ENCODE measurements at regions not wholly inside any gene's neighbourhood (a gene's known extent, or its start where the extent isn't known, plus 50 kb on each side); places are given as distances from the start of the nearest gene placed in this dataset.

GRCh38 chr4:189046642-189047041 lies 894.0 kb upstream of the FRG1 start:
- DNase-seq, result no peak

- DNase-seq, result no peak
Measured at GRCh38 chr4:189048119-189048518, 892.6 kb upstream of the FRG1 start.

DNA sequence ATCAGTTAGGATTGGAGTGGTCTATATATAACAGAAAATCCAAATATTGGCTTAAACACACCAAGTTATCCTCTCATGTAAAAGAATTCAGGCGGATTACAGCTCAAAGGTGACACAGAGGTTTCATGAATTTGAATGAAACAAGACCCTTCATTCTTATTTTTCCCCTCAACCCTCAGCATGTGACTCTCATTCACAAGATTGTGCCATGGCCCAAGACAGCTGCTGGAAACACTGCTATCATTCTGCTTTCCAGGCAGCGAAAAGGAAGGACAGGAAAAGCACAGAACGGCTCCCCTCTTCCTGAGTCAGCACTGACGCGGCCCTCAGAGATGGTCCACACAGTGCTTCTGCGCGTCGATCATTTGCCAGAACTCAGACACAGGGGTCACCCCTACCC lies 891.0 kb upstream of the FRG1 start:
- no peak for DNase-seq

DNA sequence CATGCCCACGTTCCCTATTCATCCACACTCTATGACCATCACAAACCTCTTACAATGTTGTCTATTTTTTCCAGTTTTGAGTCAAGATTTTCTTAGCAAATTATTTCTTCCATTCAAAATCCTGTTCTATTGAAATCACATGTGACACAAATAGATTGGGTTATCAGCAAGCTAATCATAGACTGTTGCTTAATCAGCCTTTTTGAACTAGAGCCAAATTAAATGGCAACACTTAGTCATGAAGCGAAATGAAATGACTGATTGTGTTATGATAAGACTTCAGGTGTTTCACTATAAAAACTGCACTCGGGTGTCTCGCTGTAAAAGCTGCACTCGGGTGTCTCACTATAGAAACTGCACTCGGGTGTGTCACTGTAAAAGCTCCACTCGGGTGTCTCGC lies 890.0 kb upstream of the FRG1 start:
- no peak for DNase-seq

GRCh38 chr4:189053621-189054020 lies 887.1 kb upstream of the FRG1 start:
- DNase-seq, result no peak

- no peak for DNase-seq
Measured at GRCh38 chr4:189060104-189060503, 880.6 kb upstream of the FRG1 start.

GRCh38 chr4:189062047-189062820 lies 878.4 kb upstream of the FRG1 start:
- no peak for DNase-seq

- DNase-seq, result no peak
Measured at GRCh38 chr4:189069772-189070171, 870.9 kb upstream of the FRG1 start.

DNA sequence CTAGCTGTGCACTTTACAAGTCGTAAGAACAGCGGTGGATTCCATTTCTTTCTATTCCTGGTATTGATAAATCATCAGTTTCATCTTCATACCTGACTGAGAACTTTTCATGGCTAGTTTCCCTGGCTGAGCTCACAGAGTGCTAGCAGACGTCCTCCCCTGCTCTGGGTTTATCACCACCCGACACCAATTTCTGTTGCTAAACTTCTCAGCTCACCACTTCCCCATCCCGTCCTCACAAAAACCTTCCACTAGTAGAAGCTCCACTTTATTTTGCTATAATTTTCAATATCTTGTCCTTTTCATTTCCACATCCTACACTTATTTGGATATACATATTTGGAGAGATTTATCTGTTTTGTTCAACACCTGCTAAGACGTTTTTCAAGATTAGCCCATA lies 869.4 kb upstream of the FRG1 start:
- DNase-seq, result no peak

GRCh38 chr4:189073739-189074138 lies 866.9 kb upstream of the FRG1 start:
- no peak for DNase-seq

GRCh38 chr4:189081826-189082225 lies 858.8 kb upstream of the FRG1 start:
- DNase-seq, result no peak

- no peak for DNase-seq
Measured at GRCh38 chr4:189083769-189084168, 856.9 kb upstream of the FRG1 start.

- DNase-seq, result no peak
Measured at GRCh38 chr4:189084671-189085070, 856.0 kb upstream of the FRG1 start.

DNA sequence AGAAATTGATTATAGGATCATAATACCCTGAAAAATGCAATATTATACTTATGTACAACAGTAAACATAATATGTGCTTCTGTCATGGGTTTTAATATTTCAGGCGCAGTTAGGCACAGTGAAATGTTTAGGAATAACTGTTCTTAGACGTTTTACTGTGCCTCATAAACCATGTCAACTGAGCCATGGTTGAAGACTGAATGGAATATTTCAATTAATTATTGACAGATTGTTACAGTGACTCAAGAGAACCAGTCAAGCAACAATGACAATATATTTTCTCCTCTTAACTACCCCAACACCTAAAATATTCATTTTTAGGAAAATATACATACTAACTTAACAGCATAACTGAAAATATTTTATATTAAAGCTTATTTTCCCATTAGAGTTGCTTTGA lies 852.7 kb upstream of the FRG1 start:
- DNase-seq, result no peak

DNA sequence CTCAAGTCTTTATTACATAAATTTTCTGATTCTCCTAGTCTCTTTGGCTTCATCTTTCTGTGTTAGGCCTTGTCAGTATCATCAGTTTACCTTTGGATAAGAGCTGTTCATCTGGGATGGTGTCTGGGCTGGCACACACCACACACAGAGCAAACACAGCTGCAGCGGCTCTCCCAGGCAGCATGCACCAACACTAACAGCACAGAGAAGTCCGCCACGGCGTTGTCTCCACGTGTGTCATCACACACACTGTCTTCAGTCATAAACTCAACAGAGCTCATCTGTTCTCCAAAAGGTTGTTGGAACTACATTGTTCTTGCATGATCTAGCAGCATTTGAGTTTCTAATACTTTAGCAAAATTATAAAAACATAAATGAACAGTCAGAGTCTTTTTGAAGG lies 851.9 kb upstream of the FRG1 start:
- DNase-seq, result no peak

- DNase-seq, result no peak
Measured at GRCh38 chr4:189090174-189090814, 850.4 kb upstream of the FRG1 start.

- DNase-seq, result no peak
Measured at GRCh38 chr4:189092581-189092980, 848.1 kb upstream of the FRG1 start.

DNA sequence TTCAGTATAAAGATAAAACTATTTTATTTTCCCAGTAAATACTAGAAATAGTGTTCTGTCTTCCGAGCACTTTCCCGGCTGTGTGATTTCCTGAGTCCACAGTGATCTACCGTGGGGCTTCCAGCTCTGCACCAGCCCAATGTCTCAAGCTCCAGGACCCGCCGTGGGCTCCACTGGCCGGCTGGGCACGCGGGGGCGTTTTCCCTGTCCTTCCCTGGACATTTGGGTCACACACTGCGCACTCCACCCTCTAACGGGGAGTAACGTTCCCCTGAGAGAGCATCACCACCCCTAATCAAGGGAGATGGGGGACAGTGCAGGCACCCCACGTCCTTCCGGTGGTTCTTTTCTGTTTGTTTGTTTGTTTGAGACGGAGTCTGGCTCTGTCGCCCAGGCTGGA lies 844.6 kb upstream of the FRG1 start:
- DNase-seq, result no peak

GRCh38 chr4:189096717-189097116 lies 844.0 kb upstream of the FRG1 start:
- peak; percentile 6 for DNase-seq

DNA sequence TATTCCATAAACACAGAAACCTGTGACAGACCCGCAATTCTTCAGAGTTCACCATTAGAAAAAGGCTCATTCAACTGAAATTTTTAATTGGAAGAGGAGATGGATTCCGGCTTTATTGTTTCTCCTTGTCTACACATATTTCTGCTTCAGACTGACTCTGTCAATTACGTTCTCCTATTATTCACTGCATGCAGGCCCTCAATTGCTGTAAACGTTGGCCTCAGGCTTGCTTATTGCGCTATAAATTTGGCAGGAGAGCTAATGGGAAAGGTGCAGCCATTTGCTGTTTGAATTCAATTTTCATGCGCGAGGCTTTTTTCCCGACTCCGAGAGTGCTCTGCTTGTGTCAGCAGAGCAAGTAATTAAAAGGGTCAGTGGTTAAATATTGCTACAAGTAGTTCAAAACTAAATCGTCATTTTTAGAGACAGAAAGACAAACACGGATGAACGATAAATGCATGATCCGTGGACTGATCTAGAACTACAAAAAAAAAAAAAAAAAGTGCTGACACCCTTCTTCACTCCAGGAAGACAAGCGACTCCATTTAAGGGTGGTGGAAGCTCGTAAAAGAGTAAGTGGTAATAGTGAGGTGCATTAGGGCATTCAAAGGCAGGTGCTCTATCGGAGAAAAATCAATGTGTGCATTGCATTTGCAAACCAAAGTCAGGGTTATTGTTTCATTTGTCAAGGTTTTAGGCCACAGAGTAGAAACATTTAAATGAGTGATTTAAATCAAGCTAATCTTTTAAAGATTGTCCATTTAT lies 841.6 kb upstream of the FRG1 start:
- DNase-seq, result no peak

DNA sequence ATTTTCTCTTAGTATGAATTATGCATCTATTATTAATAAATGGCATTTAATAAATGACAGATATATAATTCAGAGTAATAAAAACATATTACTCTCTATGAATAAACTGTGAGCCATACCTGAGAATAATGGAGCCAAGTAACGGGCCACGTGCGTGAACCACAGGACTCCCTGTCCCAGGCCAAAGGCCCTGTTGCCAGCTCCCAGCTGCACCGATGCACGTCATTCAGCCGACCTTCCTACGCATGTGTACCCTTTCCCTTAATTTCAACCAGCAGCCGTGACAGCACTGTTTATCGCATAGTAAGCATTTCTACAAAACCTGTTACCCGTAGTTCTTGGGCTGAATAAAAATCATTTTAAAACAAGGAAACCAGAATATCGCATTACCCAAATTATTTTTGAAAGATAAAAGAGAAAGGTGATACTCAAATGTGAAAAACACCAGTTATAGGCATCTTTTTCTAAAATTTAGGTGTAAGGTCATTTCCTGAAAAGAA lies 827.2 kb upstream of the FRG1 start:
- no peak for DNase-seq

DNA sequence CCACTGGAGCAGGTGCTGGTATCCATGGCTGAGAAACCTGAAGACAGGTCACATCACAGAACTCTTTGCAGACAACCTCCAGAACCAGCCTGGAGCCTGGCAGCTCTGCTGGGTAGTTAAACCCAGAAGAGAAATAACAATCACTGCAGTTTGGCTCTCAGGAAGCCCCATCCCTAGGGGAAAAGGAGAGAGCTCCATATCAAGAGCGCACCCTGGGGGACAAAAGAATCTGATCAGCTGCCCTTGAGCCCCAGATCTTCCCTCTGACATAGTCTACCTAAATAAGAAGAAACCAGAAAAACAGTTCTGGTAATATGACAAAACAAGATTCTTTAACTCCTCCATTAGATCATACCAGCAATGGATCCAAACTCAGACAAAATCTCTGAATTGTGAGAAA lies 823.2 kb upstream of the FRG1 start:
- DNase-seq, result no peak

DNA sequence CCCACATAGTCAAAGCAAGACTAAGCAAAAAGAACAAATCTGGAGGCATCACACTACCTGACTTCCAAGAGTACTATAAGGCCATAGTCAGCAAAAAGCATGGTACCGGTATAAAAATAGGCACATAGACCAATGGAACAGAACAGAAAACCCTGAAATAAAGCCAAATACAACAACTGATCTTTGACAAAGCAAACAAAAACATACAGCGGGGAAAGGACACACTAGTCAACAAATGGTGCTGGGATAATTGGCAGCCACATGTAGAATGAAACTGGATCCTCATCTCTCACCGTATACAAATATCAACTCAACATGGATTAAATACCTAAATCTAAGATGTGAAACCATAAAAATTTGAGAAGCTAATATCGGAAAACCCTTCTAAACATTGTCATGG lies 819.3 kb upstream of the FRG1 start:
- DNase-seq, result no peak
